Fibroblast of peridontal ligament (primary cell): ENCODE measurements at regions not wholly inside any gene's neighbourhood (a gene's known extent, or its start where the extent isn't known, plus 50 kb on each side); places are given as distances from the start of the nearest gene placed in this dataset.

ENCODE experiments used
- DNase-seq: peaks from one replicate; pipeline ENCODE4 v3.0.0-alpha.2; 2010; ENCODE audit errors: extremely low read depth

DNA sequence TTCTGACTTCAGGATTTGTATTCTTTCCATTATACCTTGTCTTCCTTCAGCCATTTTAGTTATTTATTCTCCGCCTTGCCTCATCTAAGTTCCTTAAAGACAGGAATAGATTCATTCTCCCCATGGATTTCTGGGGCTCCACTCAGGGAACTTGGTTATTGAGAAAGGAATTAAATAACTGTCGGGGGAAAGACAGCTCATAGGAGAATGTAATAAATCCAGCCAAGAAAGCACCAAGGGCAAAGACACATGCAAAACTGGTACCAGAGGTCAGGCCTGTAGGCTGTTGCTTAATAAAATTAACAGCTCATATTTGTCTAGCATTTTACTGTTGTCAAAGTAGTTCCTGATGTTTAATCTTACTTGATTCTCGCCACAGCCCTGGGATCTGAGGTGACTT lies 357.2 kb downstream of the TMEM38B start:
- no peak for DNase-seq

GRCh38 chr9:106052166-106052565 lies 357.8 kb downstream of the TMEM38B start:
- DNase-seq: no peak

- DNase-seq: no peak
Observed at GRCh38 chr9:106052735-106053134, 358.4 kb downstream of the TMEM38B start.

- DNase-seq: no peak
Observed at GRCh38 chr9:106056328-106056727, 362.0 kb downstream of the TMEM38B start.

- no peak for DNase-seq
Observed at GRCh38 chr9:106058460-106058859, 364.1 kb downstream of the TMEM38B start.

GRCh38 chr9:106059886-106060285 lies 365.5 kb downstream of the TMEM38B start:
- DNase-seq: no peak

GRCh38 chr9:106060885-106061284 lies 366.5 kb downstream of the TMEM38B start:
- DNase-seq: no peak

- DNase-seq: no peak
Observed at GRCh38 chr9:106062250-106062649, 367.9 kb downstream of the TMEM38B start.

- no peak for DNase-seq
Observed at GRCh38 chr9:106065136-106065535, 370.8 kb downstream of the TMEM38B start.

DNA sequence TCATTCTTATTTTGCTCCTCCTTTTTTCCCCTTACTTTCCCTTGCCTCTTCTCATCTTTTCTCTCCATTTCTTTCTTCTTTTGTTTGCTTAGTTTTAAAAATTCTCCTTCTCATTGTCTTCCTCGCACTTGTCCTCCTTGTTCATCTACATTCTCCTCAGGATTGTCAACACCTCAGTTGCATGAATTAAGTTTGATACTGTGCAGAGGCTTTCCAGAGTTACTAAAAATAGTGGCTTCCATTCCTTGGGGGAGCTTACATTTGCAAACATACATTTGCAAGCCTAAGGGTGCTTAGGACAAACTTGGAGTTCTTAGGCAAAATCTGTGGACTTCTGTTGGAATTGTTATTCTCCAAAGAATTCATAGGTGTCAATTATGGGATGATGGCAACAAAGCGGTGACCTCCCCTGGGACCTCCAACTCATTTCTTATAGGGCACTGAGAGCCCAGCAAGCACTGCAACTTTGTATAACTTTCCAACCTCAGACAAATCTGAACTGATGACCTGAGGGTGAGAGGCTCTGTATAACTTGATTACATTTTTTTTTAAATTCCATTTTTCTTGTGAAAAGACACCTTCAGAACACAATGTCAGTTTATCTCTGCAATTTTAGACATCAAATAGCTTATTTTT lies 371.4 kb downstream of the TMEM38B start:
- no peak for DNase-seq

DNA sequence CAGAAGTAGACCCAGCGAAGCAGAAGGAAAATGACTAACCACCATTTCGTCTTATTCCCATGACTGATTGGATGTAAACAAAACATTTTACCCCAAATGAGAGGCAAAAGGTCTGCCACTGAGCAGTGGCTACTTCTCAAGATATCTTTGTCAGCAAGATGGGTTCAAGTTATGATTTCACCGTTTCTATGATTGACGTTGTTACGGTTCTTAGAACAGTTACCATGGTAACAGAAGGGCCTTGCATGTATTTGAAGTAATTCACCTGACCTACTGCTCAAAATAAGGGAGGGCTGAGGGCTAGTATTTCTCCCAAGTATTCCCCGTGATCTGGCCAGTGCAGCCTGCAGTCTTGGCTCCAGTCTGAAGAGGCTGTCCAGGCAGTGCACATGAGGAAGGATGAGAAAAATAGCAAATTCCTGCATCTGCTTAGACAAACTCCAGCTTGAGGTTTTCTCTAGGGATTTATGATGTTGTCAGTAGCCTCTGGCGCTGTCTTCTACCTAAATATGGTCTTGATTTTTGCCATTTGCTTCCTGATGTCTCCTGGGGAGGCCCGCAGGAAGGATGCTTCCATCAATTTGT lies 372.7 kb downstream of the TMEM38B start:
- DNase-seq: no peak

GRCh38 chr9:106069241-106069640 lies 374.9 kb downstream of the TMEM38B start:
- peak; percentile 28 for DNase-seq

GRCh38 chr9:106072421-106072820 lies 378.1 kb downstream of the TMEM38B start:
- no peak for DNase-seq

- no peak for DNase-seq
Observed at GRCh38 chr9:106074006-106074405, 379.7 kb downstream of the TMEM38B start.

DNA sequence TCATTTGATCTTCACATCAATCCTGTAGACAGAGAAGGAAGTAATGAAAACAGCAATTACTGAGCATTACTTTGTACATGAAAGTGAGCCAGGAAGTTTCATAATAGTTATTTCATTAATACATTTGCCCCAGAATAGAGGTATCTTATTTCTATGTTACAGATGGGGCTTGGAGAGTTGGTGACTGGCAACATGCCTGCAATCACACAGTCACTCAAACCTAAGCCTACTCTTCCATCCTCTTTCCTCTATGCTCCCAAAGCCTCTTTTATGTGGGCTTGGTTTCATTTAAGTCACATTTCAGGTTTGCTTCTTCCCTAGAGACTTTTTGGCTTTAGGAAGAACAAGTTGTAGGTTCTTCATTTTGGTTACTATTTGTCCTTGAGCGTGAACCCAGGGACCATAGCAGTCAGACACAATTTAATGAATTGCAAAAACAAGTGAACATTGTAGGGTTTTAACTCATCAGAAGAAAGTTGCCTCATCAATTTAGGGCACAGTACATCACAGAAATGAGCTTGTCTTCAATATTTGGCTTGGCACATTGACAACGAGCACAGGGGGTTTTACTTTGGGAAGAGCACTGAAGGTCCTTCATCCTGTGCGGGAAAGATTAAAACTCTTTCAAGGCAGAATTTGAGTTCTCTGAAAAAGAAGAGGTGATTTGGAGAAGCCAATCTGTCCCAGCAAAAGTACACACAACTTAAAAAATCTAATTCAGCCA lies 381.1 kb downstream of the TMEM38B start:
- DNase-seq: no peak

DNA sequence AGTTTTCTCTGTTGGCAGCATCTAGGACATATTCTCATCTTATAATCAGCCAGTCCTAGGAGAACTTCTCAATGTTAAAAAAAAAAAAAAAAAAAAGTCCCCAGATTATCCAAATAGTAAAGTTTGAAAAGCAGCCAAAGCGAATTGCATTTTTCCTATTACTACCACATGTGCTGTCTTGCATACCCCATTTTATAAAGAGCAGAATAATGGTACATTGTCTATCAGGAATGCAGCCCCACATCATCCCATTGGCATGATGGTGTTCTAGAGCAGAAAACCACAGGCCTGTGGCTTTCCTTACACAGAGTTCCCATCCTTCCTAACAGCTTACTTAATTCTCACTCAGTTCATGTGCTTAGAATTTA lies 381.6 kb downstream of the TMEM38B start:
- peak; percentile 81 for DNase-seq

DNA sequence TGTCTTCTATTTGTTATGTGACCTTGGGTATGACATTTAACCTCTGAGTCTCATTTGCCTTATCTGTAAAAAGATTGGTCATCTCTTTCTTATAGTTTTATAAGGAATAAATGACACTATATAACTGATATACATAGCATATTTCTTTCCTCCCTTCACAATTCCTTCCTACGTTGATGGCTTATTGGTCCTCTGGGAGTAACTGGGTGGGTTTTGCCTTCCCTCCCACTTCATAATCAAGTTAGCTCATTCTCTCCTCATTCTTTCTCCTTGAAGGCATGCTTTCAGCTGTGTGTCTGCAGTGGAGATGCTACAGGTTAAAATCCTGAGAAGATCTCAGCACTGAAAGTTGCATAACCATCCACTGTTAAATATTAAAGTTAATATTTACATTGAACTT lies 382.4 kb downstream of the TMEM38B start:
- DNase-seq: no peak

- DNase-seq: no peak
Observed at GRCh38 chr9:106077731-106078130, 383.4 kb downstream of the TMEM38B start.

DNA sequence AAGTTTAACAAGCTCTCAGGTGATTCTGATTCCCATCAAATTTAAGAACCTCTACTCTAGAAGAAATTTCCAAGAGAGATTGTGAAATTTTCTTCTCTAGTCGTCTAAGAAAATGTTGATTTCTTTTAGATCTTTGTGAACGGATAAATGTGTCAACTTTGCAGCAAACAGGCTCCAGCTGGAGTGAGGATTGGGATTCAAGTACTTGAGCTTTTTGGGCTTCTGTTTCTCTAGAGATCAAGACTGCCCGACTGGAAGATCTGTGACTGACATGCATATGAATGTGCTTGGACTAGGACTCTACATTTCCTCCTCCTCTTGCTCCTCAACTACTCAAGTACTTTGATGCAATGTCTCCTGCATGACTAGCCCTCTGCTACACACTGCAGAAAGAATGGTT lies 388.3 kb downstream of the TMEM38B start:
- no peak for DNase-seq

- no peak for DNase-seq
Observed at GRCh38 chr9:106084702-106085101, 390.4 kb downstream of the TMEM38B start.

DNA sequence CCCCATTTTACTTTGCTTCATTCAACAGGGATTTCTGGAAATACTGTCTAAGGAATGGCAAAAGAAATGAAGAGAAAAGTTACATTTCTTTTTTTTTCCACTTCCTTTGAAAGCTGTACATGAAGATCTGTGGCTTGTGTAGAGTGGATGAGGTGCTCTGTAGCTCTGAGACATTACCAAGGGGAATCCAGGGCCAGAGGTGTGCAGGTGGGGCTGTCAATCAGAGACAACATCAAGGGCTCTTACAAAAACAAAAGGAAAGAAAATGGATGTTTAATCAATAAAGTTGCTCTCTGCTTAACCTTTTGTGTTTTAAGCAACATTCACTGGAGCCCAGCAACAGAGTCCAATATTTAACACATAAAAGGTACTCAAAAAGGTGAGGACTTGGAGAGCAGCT lies 391.1 kb downstream of the TMEM38B start:
- DNase-seq: no peak

GRCh38 chr9:106092083-106092482 lies 397.7 kb downstream of the TMEM38B start:
- DNase-seq: no peak

DNA sequence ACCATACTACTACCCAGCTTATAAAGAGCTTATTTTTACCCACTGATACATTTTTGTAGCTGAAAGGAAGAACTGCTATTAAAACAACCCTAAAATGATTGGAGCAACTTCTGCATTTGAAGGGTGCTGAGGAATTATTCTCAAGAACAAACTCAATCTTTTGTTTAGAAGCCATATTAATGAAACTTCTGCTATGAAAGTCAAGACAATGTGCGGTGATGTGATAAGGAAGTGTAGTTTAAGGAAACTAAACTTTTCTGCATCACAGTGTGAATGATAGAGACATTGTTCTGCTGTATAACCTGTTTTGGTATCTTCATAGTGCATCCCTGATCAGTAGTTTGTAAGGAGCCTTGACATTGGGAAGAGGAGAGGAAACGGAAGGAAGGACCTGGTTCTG lies 408.5 kb downstream of the TMEM38B start:
- no peak for DNase-seq
